ENCODE measurements at regions not wholly inside any gene's neighbourhood (a gene's known extent, or its start where the extent isn't known, plus 50 kb on each side); places are given as distances from the start of the nearest gene placed in this dataset.

GRCh38 chr6:78192057-78192456 lies 539.2 kb downstream of the MEI4 start:
- TF ChIP-seq EZH2 (IDR thresholded peaks at IDR 0.05; ENCODE audit: insufficient read depth, poor library complexity, severe bottlenecking) (no peak), EZH2phosphoT487 (IDR thresholded peaks at IDR 0.05; ENCODE audit: insufficient read depth, low read depth) (no peak)
